ENCODE measurements at regions not wholly inside any gene's neighbourhood (a gene's known extent, or its start where the extent isn't known, plus 50 kb on each side); places are given as distances from the start of the nearest gene placed in this dataset.

DNA sequence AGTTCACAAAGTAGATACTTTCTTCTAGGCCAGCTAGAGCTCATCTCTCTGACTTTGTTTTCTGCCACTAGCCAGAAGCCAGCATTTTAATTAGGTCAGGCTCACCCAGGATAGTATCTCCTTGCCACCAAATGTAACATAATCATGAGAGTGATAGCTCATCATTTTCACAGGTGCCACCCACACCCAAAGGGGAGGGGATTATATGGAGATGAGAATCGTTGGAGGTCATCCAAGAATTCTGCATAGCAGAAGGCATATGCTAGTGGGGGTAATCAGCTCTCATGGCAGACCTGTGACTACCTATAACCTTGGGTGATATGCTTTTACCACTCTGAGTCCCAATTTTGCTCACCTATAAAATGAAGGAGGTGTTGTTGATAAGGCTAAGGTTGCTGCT lies 523.0 kb downstream of the METTL15 start:
- H3K9me3 Mint-ChIP-seq (ENCODE audit: low read depth, unreplicated experiment): no peaks in the 10 kb centered on the region
- no peaks in the 10 kb centered on the region for H3K36me3 Mint-ChIP-seq (ENCODE audit: insufficient read depth, unreplicated experiment)
- H3K4me3 Mint-ChIP-seq (ENCODE audit: low read depth, unreplicated experiment): no peak overlapping the region
- BruUV-seq (replicated peaks): no TSS peak
- intact Hi-C loops (cut with micrococcal nuclease; ENCODE audit: unreplicated experiment): no loop called here
- H3K27ac Mint-ChIP-seq (ENCODE audit: unreplicated experiment): no peak overlapping the region
- no peaks in the 10 kb centered on the region for H3K27me3 Mint-ChIP-seq (ENCODE audit: unreplicated experiment)
- H3K4me1 Mint-ChIP-seq (ENCODE audit: low read depth, unreplicated experiment): no peaks in the 10 kb centered on the region
- no peak for DNase-seq
- CTCF ChIA-PET: no interaction called here
- TF ChIP-seq, protein P1, sequence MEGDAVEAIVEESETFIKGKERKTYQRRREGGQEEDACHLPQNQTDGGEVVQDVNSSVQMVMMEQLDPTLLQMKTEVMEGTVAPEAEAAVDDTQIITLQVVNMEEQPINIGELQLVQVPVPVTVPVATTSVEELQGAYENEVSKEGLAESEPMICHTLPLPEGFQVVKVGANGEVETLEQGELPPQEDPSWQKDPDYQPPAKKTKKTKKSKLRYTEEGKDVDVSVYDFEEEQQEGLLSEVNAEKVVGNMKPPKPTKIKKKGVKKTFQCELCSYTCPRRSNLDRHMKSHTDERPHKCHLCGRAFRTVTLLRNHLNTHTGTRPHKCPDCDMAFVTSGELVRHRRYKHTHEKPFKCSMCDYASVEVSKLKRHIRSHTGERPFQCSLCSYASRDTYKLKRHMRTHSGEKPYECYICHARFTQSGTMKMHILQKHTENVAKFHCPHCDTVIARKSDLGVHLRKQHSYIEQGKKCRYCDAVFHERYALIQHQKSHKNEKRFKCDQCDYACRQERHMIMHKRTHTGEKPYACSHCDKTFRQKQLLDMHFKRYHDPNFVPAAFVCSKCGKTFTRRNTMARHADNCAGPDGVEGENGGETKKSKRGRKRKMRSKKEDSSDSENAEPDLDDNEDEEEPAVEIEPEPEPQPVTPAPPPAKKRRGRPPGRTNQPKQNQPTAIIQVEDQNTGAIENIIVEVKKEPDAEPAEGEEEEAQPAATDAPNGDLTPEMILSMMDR (IDR thresholded peaks at IDR 0.05; ENCODE audit: unreplicated experiment): no peak

DNA sequence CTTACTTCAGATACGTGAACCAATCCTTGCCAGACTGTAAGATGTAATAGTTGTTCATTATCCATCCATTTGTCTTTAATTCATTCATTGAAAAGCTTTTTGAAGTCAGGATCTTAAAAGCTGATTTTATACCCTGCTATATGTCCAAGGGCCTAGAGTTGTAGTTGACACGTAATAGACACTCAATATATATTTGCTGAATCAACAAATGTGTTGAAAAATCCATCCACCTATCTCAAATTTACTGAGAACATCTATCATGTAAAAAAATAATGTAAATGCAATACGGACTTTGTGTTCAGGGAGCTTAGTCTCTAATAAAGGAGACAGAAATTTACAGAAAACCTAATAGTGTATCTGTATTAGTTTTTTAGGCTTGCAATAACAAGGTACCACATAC lies 521.0 kb downstream of the METTL15 start:
- H3K4me1 Mint-ChIP-seq (ENCODE audit: low read depth, unreplicated experiment): peaks cover 8% of the 10 kb centered on the region
- no TSS peak for BruUV-seq (replicated peaks)
- H3K36me3 Mint-ChIP-seq (ENCODE audit: insufficient read depth, unreplicated experiment): no peaks in the 10 kb centered on the region
- no peaks in the 10 kb centered on the region for H3K27me3 Mint-ChIP-seq (ENCODE audit: unreplicated experiment)
- H3K4me3 Mint-ChIP-seq (ENCODE audit: low read depth, unreplicated experiment): no peak overlapping the region
- CTCF ChIA-PET: no interaction called here
- TF ChIP-seq, protein P1 (IDR thresholded peaks at IDR 0.05; ENCODE audit: unreplicated experiment): no peak
- H3K9me3 Mint-ChIP-seq (ENCODE audit: low read depth, unreplicated experiment): no peaks in the 10 kb centered on the region
- DNase-seq: no peak
- no peak overlapping the region for H3K27ac Mint-ChIP-seq (ENCODE audit: unreplicated experiment)
- intact Hi-C loops (cut with micrococcal nuclease; ENCODE audit: unreplicated experiment): no loop called here

DNA sequence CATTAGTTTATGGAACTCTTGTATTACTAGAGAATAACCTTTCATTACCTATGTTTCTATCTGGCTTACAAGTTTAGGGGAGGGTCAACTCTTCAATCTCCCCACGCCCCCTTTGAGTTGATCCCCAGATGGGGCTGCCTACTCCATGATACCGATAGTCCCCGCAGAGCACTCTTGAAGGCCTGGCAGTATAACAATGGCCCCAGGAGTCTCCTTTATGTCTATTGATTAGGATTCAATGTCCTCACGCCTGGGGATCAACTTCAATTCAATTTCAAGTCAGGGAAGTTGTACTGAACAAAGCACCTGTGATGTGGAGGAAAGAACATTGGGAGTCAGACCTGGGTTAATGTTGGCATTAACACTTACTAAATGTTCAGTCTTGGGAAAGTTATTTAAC lies 520.2 kb downstream of the METTL15 start:
- CTCF ChIA-PET: no interaction called here
- no peak overlapping the region for H3K4me3 Mint-ChIP-seq (ENCODE audit: low read depth, unreplicated experiment)
- H3K9me3 Mint-ChIP-seq (ENCODE audit: low read depth, unreplicated experiment): no peaks in the 10 kb centered on the region
- TF ChIP-seq, protein P1 (IDR thresholded peaks at IDR 0.05; ENCODE audit: unreplicated experiment): no peak
- no peak overlapping the region for H3K27ac Mint-ChIP-seq (ENCODE audit: unreplicated experiment)
- intact Hi-C loops (cut with micrococcal nuclease; ENCODE audit: unreplicated experiment): no loop called here
- H3K36me3 Mint-ChIP-seq (ENCODE audit: insufficient read depth, unreplicated experiment): no peaks in the 10 kb centered on the region
- H3K27me3 Mint-ChIP-seq (ENCODE audit: unreplicated experiment): no peaks in the 10 kb centered on the region
- no peak for DNase-seq
- H3K4me1 Mint-ChIP-seq (ENCODE audit: low read depth, unreplicated experiment): peaks cover 8% of the 10 kb centered on the region
- no TSS peak for BruUV-seq (replicated peaks)

DNA sequence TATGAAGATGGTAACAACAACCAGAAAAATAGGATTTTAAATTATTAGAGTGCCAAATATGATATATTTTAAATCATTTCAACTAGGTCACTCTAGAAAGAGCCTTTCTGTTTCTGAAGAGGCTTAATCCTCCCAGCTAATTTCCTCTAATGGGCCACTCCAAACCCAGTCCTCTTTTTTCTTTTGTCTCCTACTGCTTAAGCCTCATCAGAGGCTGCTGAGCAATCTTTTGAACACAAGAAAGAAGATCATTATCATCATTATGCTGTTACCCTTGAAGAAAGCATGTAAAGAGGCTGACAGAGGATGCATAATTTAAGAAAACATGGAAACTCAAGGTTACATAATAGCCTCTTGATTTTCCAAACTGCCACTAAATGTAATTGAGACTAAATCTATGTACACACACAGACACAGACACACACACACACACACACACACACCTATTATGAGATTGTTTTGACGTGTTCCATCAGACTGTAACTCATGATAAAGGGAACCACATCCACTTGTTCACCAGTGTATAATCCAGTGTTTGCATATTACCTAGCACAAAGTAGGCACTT lies 519.6 kb downstream of the METTL15 start:
- Mint-ChIP-seq H3K27me3 (ENCODE audit: unreplicated experiment) (no peaks in the 10 kb centered on the region), H3K27ac (ENCODE audit: unreplicated experiment) (no peak overlapping the region), H3K4me1 (ENCODE audit: low read depth, unreplicated experiment) (peaks cover 8% of the 10 kb centered on the region), H3K4me3 (ENCODE audit: low read depth, unreplicated experiment) (no peak overlapping the region), H3K9me3 (ENCODE audit: low read depth, unreplicated experiment) (no peaks in the 10 kb centered on the region), H3K36me3 (ENCODE audit: insufficient read depth, unreplicated experiment) (no peaks in the 10 kb centered on the region)
- no peak for DNase-seq
- TF ChIP-seq, protein P1 (IDR thresholded peaks at IDR 0.05; ENCODE audit: unreplicated experiment): no peak
- BruUV-seq (replicated peaks): no TSS peak
- intact Hi-C loops (cut with micrococcal nuclease; ENCODE audit: unreplicated experiment): no loop called here
- CTCF ChIA-PET: no interaction called here

Data from Calu3 (cell line).